ENCODE measurements at regions not wholly inside any gene's neighbourhood (a gene's known extent, or its start where the extent isn't known, plus 50 kb on each side); places are given as distances from the start of the nearest gene placed in this dataset.
A peak's percentile ranks its signal among the peaks of the same experiment; 100 is the strongest.
"Not testable (repeated sequence)": the region's sequence is repeated elsewhere in the genome, so short reads cannot be mapped to it uniquely, and the experiment has no call there.

DNA sequence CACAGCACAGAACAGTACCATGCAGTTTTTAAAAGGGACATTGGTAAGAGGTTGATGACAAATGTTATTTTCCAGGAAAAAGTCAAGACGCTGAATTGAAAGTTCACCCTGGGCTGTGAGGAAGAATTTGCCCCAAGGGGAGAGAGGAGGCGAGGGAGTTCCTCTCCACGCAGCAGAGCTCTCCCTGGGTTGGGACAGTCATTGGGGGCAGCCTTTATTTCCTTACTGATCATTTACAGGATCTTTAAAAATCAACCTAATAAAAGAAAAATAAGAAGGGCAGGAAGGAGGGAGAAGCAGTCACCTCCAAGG is 49.9 kb upstream of the WNT7B start:
- DNase-seq = no peak

DNA sequence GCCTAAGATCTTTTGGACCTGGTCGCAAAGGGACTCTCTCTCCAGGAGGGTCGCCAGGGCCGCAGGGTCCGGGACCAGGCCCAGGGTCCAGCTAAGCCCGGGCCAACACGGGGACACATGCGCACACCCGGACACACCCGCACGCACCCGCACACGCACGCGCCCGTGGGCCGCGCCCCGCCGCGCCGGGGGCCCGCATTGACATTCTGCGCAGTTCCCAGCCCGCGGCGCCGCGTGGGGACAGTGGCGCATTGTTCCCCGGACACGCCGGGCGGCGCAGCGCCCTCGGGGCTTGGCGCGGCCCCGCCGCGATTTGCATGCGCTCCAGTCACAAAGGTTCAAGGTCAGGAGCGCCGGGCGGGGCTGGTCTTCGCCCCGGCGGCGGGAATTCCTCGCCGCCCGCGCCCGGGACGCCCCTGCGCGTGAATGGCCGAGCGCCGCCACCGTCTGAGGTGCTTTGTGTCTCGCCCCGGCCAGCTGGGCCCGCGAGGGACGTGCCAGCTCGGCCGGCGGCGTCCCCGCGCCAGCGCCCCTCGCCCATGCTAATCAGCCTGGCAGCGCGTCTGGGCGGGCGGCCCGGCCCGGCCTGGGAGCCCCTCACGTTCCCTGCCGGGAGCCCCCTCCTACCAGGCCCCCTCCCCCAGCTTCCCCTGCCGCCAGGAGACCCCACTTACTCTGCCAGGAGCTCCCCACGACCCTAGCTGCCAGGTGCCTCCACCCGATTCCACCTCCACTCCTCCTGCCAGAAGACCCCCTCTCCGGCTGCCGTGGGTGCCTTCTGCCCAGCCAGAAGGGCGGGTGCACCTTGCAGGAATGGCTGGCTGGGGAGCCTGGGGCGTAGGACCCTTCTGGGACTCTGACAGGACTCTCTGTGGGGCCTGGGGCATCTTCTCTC is 50.5 kb upstream of the WNT7B start:
- no peak for DNase-seq

DNA sequence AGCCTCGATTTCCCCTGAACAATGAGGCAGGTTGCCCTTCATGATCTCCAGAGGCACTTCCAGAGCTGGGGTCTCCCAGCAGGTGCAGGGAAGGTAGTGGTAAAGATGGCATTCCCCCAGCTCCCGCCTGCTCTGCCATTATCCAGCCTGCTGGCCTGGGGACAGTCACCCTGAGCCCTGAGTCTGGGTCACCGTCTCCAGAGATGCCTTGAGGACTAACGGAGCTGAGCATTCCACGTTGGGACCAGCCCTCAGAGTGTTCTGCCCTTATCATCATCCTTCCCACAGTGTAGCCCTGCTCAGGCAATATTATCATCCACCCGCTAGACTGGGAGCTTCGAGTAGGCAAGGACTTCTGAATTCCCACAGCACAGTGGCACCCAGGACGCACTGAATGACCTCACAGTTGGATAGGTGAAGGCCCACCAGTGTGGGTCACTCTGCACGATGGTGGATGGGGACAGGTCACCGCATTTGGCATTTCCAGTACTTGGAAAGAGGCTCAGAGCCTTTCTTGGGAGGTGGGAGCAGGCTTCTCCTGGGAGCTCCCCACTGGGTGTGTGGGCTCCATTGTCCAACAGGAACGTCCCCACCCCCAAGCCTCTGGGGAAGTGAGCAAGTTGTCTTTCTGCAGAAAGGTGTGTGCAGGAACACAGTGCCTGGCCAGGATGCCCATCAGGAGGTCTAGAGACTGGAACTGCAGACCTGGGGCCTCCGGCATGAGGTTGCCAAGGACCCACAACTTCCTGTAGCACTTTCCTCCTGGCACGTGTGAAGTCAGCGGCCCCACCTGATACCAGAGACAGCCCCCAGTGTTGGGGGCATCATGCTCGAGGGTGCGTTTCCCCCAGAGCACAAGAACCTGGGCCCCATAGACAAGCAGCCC is 51.4 kb upstream of the WNT7B start:
- DNase-seq = no peak

DNA sequence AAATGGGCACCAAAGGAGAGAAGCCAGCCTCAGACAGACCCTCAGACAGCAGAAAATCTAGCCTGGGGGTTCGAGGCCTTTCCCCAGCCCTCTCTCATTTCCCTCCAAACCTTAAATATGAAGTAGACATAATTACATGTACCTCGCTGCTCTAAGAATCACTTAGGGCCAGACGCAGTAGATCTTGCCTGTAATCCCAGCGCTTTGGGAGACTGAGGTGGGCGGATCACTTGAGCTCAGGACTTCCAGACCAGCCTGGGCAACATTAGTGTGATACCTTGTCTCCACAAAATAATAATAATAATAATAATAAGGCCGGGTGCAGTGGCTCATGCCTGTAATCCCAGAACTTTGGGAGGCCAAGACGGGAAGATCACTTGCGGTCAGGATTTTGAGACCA is 52.1 kb upstream of the WNT7B start:
- DNase-seq = no peak

DNA sequence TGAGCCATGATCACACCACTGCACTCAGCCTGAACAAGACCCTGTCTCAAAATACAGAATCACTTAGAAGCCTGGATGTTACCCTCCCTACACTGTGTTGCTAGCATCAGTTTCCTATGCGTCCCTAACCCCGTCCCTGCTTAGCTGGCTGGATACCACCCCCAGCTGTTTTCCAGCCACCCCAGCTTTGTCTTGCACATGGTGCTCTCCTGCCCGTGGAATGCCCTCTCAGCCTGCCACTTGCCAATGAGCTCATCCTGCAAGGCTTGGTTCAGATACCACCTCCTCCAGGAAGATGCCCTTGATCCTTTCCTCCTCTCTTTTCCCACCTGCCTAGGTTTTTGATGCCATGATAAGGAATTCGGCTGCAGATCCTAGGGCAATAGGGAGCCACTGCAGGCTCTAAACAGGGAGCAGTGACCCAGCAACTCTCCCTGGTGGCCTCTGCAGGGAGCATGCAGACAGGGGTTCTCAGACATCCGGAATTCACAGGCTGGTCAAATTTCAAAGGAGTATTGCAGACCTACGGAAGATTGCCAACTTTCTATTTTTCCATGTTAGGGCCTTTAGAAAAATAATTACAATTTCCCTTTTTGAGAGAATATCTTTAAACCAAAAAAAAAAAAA is 52.7 kb upstream of the WNT7B start:
- DNase-seq = no peak

DNA sequence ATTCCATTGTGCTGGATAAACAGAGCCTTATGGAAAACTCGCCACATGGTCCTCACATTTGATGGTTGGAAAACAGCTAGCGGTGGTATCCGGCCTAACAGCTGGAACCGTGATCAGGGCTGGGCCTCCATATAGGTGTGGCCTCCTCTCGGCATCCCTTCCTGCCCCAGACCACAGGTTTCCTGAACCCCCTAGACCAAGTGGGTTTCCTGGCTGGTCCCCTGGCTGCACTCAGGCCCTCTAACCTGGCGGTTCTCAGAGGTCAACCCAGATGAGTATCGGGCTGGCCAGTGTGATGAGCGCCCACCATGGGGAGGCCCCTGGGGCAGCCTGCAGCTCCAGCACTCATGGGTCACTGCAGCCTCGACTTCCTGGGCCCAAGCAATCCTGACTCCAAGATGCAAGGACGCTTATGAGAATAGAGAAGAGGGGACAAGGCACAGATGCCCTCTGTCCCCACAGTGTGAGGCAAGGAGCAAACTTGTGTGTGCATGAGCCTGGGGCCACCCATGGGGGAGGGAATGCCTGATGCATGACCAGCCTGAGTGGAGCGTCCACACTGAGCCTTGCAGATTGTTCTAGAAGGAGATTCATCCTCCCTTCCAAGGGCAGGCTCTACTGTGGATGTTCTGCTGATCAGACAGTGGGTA is 53.4 kb upstream of the WNT7B start:
- DNase-seq = no peak

DNA sequence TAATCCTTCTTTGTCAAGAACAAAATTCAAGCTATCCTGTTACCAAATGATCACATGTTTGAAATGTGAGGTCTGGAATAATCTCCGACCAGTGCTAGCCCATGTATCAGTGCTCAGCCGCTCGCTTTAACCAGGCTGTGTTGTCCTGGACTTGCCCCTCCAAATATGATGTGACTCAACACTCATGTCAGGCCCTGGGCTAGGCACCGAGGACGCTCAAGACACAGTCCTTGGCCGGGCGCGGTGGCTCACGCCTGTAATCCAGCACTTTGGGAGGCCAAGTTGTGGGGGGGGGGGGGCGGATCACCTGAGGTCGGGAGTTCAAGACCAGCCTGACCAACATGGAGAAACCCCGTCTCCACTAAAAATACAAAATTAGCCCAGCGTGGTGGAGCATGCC is 54.1 kb upstream of the WNT7B start:
- no peak for DNase-seq

DNA sequence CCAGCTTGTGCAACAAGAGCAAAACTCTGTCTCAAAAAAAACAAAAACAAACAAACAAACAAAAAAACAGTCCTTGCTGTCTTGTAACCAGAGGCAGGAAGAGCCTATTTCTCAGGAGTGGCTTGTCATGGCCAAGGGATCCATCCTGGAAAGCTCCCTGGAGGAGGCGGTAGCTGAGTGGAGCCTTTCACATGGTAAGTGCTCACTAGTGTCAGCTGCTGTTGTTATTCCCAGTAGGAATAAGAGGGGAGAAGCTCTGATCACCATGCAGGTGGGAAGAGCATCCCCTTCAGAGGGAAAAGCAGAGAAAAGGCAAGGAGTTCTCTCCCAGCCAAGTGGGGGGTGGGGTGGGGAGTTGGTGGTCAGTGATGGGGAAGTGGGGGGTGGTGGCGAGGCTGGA is 54.6 kb upstream of the WNT7B start:
- no peak for DNase-seq

DNA sequence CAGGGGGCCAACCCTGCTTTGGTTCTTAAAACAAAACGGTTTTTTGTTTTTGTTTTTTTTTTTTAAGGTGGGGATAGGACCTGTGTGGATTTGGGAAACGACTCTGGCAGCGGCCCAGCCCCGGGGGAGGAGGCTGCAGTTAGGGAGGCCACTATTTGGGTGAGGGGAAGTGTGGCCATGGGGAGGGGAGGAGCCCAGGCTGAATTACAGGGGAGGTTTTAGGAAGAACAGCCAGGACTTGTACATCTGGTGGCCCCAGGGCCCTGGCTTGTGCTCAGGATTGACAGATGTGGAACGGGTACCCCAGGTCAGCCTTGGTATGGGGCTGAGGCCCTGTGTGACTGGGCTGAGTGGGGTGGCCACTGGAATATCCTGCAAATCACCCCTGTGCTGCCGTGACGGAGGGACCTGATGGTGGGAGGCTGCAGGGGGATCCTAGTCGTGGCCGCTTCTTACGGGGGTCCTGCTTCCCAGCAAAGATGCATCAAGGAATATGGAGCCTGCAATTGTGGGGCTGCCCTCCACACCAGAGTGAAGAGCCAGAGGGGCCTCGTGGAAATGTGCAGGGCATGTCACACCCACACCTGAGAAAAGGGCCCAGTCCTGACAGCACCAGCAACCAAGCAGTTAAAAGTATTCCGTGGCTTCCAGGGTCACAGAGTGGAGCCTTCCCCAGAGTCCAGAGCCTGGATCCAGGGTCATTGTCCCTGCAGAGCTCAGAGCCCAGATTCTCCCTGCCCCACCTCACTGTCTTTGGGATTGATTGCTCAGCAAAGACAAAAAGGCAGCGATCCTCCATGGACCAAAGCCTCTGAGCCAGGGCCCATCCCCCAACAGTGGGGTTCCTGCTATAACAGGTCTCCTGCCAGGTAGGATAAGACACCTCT is 55.2 kb upstream of the WNT7B start:
- DNase-seq = no peak

DNA sequence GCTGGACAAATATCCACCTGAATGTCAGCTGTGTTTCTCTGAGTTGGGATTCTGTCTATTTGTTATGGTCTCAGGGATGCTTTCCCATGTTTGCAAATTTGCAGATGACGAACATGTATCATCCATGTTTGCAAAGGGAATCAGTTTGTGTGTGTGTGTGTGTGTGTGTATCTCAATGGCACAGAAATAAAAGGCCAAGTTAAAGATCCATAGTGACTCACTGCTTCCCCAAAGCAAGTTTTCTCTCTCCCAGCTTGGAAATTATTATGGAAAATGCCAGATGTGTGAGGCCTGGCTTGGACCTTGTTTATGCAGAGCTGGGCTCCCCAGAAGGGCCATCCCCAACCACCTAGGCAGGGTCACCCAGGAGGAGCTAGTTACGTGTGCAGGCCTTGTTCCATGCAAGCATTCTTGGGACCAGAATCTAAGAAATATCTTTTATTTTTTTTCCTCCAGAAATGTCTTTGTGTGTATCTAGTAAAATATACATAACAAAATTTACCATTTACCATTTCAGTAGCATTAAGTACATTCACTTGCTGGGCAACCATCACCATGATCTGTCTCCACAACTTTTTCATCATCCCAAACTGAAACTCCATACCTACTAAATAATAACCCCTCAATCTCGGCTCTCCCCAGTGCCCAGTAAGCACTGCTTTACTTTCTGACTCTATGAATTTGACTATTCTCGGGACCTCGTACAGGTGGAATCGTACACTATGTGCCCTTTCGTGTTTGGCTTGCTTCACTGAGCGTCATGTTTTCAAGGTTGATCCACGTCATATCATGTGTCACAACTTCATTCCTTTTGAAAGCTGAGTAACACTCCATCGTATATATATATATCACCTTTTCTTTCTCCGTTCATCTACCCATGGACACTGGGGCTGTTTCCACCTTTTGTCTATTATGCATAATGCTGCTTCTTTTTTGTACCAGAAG is 56.6 kb upstream of the WNT7B start:
- DNase-seq = no peak

DNA sequence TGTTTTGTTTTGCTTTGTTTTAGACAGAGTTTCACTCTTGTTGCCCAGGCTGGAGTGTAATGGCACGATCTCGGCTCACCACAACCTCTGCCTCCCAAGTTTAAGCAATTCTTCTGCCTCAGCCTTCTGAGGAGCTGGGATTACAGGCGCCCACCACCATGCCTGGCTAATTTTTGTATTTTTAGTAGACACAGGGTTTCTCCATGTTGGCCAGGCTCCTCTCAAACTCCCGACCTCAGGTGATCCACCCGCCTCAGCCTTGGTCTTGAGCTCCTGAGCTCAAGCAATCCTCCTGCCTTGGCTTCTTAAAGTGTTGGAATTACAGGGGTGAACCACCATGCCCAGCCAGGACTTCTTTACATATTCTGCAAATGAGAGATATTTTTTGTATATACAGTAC is 57.5 kb upstream of the WNT7B start:
- not testable (repeated sequence) for DNase-seq

DNA sequence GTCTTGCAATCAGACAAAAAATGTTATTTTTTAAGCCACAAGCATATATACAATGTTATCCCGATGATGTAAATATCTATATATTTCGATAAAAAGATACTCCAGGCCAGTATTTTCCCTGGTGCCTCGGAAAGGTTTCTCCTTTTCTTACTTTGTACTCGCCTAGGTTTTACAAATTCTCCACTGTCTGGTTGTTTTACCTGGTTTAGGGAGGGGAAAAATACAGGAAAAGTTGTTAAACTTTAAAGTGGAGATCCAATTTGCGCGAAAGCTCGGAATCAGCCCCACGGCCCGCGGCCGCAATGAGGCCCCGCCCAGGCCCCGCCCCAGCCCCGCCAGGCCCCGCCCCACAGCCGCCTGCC is 58.4 kb upstream of the WNT7B start:
- DNase-seq = no peak

DNA sequence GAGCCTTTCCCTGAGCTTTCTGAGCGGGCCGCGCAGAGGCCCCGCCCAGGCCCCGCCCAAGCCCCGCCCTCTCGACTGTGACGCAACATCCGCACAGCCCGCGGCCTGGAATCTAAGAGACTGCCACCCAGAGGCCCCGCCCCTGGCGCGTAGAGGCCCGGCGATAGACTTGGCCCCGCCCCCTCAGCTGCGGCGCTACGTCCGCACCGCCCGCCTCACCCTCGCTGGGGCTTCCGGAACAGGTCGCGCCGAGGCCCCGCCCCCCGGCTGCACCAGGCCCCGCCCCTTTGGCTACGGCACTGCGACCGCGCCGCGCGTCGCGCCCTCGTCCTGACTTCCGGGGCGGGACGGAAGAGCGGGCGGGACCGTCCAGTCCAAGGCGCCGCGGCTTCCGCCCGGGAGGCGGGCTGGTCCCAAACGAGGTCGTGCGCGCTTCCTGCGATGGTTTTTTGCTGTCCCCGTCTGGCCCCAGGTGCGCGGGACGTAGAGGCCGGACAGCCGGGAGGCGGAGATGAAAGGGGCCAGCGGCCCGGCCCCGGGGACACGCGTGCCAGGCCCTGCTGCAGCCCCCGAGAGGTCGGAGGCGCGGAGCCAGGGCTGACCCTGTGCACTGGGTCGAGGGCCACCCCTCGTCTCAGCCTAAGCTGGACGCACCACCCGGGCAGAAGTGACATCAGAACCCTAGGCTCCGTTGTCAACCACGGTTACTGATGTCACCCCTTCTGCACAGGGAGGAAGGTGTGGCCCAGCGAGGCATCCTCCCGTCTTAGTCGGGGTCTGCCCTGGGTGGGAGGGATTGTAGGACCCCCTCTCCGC is 59.0 kb upstream of the WNT7B start:
- peak; percentile 97 for DNase-seq

DNA sequence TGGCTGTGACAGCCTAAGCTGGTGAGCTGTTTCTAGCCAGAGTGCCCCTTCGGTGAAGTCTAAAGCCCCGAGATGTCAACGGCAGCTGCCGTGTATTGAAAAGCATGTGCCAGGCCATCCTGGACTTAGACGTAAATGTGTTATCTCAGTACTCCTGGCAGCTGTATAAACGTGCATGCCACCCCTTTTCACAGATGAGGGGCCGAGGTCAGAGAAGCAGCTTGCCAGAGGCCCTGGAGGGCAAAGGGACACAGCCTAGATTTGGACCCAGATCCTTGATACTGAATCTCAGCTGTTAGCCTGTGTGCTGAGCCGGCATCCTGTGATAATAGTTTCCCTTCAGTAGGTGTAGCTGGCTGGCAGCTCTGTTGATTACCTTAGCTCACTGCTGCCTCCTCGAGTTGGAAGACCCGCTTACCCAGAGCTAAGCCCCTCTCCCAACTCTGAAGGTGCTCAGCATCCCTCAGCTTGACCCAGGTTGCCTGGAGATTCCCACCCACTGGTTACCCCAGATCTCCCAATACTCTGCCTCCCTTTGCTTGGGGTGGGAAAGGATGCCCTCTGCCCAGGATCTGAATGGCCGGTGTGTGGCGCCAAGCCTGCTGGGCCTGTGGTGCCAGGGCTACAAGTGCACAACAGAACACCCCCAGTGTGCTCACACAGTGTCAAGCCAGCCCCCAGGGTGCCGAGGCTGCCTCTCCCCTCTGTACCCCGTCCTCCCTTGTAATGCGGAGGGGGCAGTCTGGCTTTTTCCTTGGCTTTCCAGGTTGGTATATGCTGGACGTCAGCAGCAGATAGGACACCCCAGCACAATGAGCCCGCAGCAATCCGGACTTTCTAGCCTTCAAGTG is 59.8 kb upstream of the WNT7B start:
- no peak for DNase-seq

DNA sequence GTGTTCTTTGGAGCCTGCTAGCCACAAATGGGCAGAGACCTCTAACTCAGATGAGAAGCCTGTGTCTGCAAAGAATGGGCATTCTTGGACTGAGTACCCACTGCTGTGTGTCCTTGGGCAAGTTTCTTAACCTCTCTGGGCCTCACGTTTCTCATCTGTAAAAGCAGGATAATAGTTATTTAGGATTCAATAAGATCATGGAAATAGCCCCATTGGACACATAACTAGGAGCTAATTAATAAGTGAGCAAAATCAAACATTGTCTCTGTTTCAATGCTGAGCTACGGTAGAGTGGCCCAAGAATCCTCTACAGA is 61.2 kb upstream of the WNT7B start:
- no peak for DNase-seq

DNA sequence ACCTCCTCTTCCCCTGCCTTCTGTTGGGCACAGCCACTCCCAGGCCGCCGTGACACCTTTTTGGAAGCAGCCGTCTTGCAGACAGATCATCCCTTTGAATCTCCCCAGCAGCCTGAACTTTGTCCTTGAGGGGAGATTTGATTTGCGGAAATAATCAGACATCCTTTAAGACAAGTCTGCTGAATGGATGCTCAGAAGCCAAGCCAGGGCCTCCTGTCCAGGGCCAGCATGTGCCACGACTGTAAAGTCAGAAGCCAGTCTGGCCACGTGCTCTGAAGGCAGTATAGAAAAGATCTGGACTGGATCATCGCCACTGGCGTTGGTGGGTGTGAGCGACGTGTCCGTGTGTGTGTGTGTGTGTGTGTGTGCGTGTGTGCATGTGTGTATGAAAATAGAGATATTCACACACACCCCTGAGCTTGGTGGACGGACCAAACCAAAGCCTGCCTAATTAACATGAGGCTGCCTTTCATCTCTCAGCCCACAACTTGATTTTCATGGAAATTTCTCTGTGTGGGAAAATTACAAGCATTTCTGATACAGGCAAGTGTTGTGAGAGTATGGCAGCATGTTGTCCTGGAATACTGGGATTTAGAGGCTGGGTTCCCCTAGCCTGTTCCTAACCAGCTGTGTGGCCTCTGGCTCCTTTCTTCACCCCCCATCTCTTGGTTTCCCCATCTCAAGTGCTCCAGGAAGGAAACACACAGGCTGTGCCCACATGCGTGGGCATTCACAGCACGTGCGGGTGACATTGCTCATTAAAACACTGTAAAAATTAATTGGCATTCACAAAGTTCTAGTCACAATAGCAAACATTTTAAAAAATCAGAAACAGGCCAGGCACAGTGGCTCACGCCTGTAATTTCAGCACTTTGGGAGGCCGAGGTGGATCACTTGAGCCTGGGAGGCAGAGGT is 61.8 kb upstream of the WNT7B start:
- no peak for DNase-seq

DNA sequence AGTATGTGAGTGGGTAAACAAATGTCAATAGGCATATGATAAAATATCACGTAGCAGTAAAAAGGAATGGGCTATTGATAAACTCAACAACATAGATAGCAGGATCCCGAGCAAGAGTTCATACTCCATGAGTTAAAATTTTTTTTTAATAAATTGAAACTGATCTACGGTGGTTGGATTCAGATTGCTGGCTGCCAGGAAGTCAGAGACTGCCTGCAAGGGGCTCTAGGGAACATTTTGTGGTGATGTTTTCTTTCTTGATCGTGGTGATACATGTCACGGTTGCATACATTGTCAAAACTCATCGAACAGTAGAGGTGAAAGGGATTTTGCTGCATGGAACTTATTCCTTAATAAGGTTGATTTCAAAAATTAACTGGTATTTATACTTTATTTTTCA is 62.6 kb upstream of the WNT7B start:
- DNase-seq = no peak
